ENCODE measurements at regions not wholly inside any gene's neighbourhood (a gene's known extent, or its start where the extent isn't known, plus 50 kb on each side); places are given as distances from the start of the nearest gene placed in this dataset.
"Not testable (repeated sequence)": the region's sequence is repeated elsewhere in the genome, so short reads cannot be mapped to it uniquely, and the experiment has no call there.

- not testable (repeated sequence) for DNase-seq (ENCODE audit: low spot score)
Observed at GRCh38 chr2:91517846-91518245, 2826.4 kb downstream of the RPIA start.

GRCh38 chr2:91518361-91518981 is 2827.0 kb downstream of the RPIA start:
- DNase-seq (ENCODE audit: low spot score) = not testable (repeated sequence)

GRCh38 chr2:91519359-91519758 is 2827.9 kb downstream of the RPIA start:
- DNase-seq (ENCODE audit: low spot score) = not testable (repeated sequence)

GRCh38 chr2:91519914-91520313 is 2828.4 kb downstream of the RPIA start:
- not testable (repeated sequence) for DNase-seq (ENCODE audit: low spot score)

- DNase-seq (ENCODE audit: low spot score) = not testable (repeated sequence)
Observed at GRCh38 chr2:91520523-91520922, 2829.1 kb downstream of the RPIA start.

- DNase-seq (ENCODE audit: low spot score) = not testable (repeated sequence)
Observed at GRCh38 chr2:91520972-91521535, 2829.6 kb downstream of the RPIA start.

GRCh38 chr2:91521944-91522343 is 2830.5 kb downstream of the RPIA start:
- not testable (repeated sequence) for DNase-seq (ENCODE audit: low spot score)

GRCh38 chr2:91522877-91523276 is 2831.4 kb downstream of the RPIA start:
- not testable (repeated sequence) for DNase-seq (ENCODE audit: low spot score)

- not testable (repeated sequence) for DNase-seq (ENCODE audit: low spot score)
Observed at GRCh38 chr2:91523751-91524150, 2832.3 kb downstream of the RPIA start.

GRCh38 chr2:91525587-91525986 is 2834.1 kb downstream of the RPIA start:
- DNase-seq (ENCODE audit: low spot score) = not testable (repeated sequence)

GRCh38 chr2:91526083-91526482 is 2834.6 kb downstream of the RPIA start:
- not testable (repeated sequence) for DNase-seq (ENCODE audit: low spot score)

GRCh38 chr2:91527056-91527455 is 2835.6 kb downstream of the RPIA start:
- DNase-seq (ENCODE audit: low spot score) = not testable (repeated sequence)

- DNase-seq (ENCODE audit: low spot score) = not testable (repeated sequence)
Observed at GRCh38 chr2:91527491-91528031, 2836.1 kb downstream of the RPIA start.

- DNase-seq (ENCODE audit: low spot score) = not testable (repeated sequence)
Observed at GRCh38 chr2:91528361-91528760, 2836.9 kb downstream of the RPIA start.

GRCh38 chr2:91536109-91536508 is 2844.6 kb downstream of the RPIA start:
- not testable (repeated sequence) for DNase-seq (ENCODE audit: low spot score)

- DNase-seq (ENCODE audit: low spot score) = not testable (repeated sequence)
Observed at GRCh38 chr2:91536549-91537263, 2845.2 kb downstream of the RPIA start.

GRCh38 chr2:91549316-91549715 is 2857.8 kb downstream of the RPIA start:
- DNase-seq (ENCODE audit: low spot score) = not testable (repeated sequence)

GRCh38 chr2:91558234-91558633 is 2866.8 kb downstream of the RPIA start:
- DNase-seq (ENCODE audit: low spot score) = not testable (repeated sequence)

- DNase-seq (ENCODE audit: low spot score) = not testable (repeated sequence)
Observed at GRCh38 chr2:91559269-91559668, 2867.8 kb downstream of the RPIA start.

GRCh38 chr2:91559886-91560614 is 2868.6 kb downstream of the RPIA start:
- DNase-seq (ENCODE audit: low spot score) = not testable (repeated sequence)

- not testable (repeated sequence) for DNase-seq (ENCODE audit: low spot score)
Observed at GRCh38 chr2:91562184-91562583, 2870.7 kb downstream of the RPIA start.

GRCh38 chr2:91564700-91565099 is 2873.2 kb downstream of the RPIA start:
- not testable (repeated sequence) for DNase-seq (ENCODE audit: low spot score)
